AG04449 (cell line): ENCODE measurements at regions not wholly inside any gene's neighbourhood (a gene's known extent, or its start where the extent isn't known, plus 50 kb on each side); places are given as distances from the start of the nearest gene placed in this dataset.

Experiments used
- CTCF ChIA-PET: fragments of 350-600 bp; formaldehyde crosslinking; extraction: SDS; loops from one replicate; lab custom pipeline; 2021; ENCODE audit warnings: antibody characterized with exemption; lab: Yijun Ruan, JAX
- POLR2A ChIA-PET: fragments of 400-600, 350-600 bp; formaldehyde crosslinking; extraction: SDS; loops from one replicate; lab custom pipeline; 2020; ENCODE audit warnings: antibody characterized with exemption, inconsistent platforms; lab: Yijun Ruan, JAX
- DNase-seq: peaks from one replicate; pipeline ENCODE4 v3.0.0-alpha.2; 2010; ENCODE audit warnings: low read depth, low spot score
- H3K4me3 ChIP-seq: 2 replicates; pipeline ENCODE4 v1.5.1; 2011; ENCODE audit warnings: low read depth, mild to moderate bottlenecking, control low read depth, low read length
- CTCF ChIP-seq: IDR thresholded peaks from one replicate; pipeline ENCODE4 v1.5.1; 2011; ENCODE audit warnings: mild to moderate bottlenecking, moderate library complexity, low read length, control low read depth, inconsistent platforms; ENCODE audit not compliant: insufficient read depth; ENCODE audit errors: missing control alignments

GRCh38 chr4:45527160-45527559, 596.7 kb downstream of the GABRG1 start:
- POLR2A ChIA-PET: no interaction called here
- DNase-seq: no peak
- no peak overlapping the region for H3K4me3 ChIP-seq
- TF ChIP-seq CTCF: no peak
- CTCF ChIA-PET: no interaction called here

GRCh38 chr4:45518832-45519231, 605.0 kb downstream of the GABRG1 start:
- DNase-seq: no peak

DNA sequence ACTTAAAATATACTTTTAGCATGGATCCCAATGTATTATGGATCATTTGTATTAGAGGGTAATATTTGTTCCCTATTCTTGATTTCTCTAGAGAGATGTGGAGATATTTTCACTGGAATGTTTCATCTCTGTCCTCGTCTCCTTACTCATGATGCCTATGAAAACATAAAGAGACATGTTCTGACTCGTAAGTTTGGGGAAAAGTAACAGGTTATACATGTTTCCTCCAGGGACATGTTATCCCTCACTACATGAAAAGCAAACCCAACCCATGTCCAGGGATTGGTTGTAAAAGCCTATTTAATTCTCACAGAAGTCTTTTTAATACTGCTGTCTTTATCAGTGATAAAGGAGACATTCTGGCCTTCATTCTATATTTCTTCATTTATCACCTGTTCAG, 621.4 kb downstream of the GABRG1 start:
- ChIA-PET POLR2A (no interaction called here), CTCF (no interaction called here)
- TF ChIP-seq CTCF: no peak
- no peak for DNase-seq
- no peak overlapping the region for H3K4me3 ChIP-seq

More at GRCh38 chr4:45518832-45519231, 605.0 kb downstream of the GABRG1 start:
- no peak overlapping the region for H3K4me3 ChIP-seq
- CTCF ChIA-PET: no interaction called here
- TF ChIP-seq CTCF: no peak
- POLR2A ChIA-PET: no interaction called here

GRCh38 chr4:45484740-45485139, 639.1 kb downstream of the GABRG1 start:
- no peak for TF ChIP-seq CTCF
- ChIA-PET POLR2A (no interaction called here), CTCF (no interaction called here)
- no peak for DNase-seq
- no peak overlapping the region for H3K4me3 ChIP-seq

- DNase-seq: no peak
- H3K4me3 ChIP-seq: no peak overlapping the region
- ChIA-PET POLR2A (no interaction called here), CTCF (no interaction called here)
- no peak for TF ChIP-seq CTCF
Measured at GRCh38 chr4:45482346-45482745, 641.5 kb downstream of the GABRG1 start.

- no peak for TF ChIP-seq CTCF
- DNase-seq: no peak
- POLR2A ChIA-PET: no interaction called here
- CTCF ChIA-PET: no interaction called here
- no peak overlapping the region for H3K4me3 ChIP-seq
Measured at GRCh38 chr4:45477311-45477733, 646.5 kb downstream of the GABRG1 start.
